Superior temporal gyrus (tissue), 1 donor: ENCODE measurements at regions not wholly inside any gene's neighbourhood (a gene's known extent, or its start where the extent isn't known, plus 50 kb on each side); places are given as distances from the start of the nearest gene placed in this dataset.

Experiments used
- DNase-seq: peaks from one replicate; pipeline ENCODE4 v3.0.0-alpha.2; 2016; ENCODE audit errors: extremely low spot score

DNA sequence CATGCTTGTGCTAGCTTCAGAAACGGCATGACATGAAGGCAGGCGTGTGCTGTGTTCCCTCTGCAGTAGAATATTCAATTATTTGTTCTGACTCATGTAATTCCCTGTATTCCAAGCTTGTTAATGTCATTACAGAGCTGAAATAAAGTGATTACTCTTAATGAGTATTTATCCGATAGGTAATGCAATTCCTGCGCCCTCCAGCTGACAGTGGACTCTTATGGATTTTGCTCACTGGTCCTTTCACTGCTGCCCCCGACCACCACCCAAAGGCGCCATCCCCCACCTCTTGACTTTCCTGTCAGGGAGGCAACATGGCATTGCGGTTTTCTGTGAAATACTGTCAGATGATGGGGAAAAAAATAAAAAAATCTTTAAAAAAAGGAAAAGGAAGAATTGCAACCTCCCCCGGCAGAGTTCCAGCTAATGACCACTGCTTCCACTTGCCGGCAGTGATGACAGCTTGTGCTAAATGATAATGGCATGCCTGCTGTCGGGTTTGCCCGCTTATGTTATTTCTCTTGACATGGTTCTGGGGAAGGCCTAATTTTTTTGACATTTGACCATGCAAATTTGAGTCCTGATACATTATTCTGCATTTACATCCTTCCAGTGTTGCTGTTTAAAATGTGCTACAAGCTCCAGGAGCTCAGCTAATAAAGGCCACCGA, 335.3 kb upstream of the ADAMTS16 start:
- DNase-seq: no peak

DNA sequence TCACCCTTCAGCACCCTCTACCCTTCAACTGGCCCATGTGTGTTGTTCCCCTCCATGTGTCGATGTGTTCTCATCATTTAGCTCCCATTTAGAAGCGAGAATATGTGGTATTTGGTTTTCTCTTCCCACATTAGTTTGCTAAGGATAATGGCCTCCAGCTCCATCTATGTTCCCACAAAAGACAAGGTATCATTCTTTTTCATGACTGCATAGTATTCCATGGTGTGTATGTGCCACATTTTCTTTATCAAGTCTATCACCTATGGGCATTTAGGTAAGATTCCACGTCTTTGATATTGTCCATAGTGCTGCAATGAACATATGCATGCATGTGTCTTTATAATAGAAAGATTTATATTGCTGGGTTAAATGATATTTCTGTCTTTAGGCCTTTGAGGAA, 325.1 kb upstream of the ADAMTS16 start:
- DNase-seq: no peak

DNA sequence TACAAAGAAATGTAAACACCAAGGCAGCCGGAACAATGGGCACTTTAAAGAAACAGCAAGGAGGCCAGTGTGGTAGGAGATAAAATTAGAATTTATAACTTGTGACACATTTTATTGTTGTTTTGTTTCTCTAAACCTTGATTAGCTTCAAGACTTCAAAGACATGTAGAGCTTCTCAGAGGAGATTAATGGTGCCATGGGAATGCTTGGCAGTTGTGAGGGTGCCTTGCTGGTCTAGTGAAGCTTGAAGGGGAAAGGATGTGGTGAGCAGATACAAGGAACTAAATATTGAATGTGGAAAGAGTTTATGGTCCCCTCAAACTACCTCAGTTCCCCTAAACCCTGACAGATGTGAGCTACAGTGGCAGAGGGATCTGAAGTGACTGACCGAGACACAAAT, 322.4 kb upstream of the ADAMTS16 start:
- DNase-seq: no peak

DNA sequence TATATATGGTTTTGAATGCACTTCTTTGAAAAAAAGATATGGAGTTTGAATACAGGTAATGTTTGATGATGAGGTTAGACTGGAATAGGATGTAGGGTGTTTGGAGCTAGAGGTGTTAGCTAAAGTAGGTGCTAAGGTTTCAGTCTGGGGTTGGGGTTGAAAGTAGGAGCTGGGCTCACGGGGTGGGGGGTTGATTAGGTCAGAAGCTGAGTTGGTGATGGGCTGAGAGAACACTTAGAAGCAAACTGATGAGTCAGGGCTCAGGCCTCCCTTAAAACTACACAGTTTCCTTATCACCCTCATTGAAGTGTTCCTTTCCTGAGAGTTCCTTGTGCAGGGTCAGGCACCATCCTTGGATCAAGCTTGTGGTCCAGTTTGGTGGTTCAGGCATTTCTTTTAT, 308.8 kb upstream of the ADAMTS16 start:
- no peak for DNase-seq

GRCh38 chr5:4832471-4832870, 307.7 kb upstream of the ADAMTS16 start:
- DNase-seq: no peak

GRCh38 chr5:4833104-4833738, 306.9 kb upstream of the ADAMTS16 start:
- no peak for DNase-seq

- no peak for DNase-seq
These were observed 302.6 kb upstream of the ADAMTS16 start for GRCh38 chr5:4837489-4838058.

DNA sequence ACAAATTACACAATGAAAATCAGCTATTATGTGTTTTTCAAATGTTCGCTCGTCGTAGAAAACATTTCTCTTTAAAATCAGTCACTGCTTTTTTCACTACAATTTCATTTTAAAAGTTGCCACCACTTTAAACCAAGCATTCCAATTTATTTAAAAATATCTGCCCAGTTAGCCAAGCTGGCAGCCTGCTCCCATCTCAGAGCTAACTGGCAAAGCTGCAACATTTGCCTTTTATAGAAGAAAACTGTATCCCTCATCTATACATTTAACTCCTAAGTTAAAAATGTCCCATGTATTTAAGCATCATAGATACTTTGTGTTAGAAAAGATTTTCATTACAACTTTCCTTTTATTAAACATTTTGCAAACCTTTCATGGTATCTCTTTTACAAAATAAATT, 294.9 kb upstream of the ADAMTS16 start:
- DNase-seq: no peak

DNA sequence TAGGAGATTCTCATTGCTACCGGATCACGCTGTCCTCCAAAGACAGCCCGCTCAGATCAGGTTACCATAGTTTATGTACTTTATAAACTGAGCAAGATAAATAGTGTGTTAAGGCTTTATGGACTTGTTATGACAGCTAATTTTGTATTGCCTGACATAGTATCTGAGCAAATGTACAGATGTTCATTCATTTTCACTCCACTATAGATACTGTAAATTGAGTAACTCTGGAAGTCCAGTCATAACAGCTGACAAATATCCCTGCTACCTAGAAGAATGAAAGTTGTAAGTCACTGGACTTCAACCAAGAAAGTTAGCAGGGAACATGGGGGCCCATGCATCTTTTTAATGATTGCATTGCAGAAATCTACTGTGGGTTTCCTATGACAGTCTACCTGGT, 292.4 kb upstream of the ADAMTS16 start:
- DNase-seq: no peak

DNA sequence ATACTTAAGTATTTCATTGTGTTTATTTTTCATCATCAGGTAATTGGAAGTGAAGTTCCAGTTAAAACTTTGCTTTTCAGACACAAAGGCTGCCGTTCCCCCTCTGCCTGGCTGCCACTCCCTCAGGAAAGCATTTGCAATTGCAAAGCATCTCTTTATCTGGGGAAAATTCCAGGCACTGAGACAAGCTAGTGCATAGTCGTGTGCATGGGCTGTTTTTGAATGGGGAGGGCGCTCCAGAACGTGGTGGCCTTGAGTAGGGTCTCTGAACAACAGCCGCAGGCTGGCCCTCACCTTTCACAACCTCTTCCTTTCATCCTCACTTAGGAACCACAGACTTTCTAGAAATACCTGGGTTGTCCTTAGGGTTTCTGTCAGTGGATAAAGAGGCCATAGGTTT, 285.1 kb upstream of the ADAMTS16 start:
- no peak for DNase-seq

- no peak for DNase-seq
These were observed 284.2 kb upstream of the ADAMTS16 start for GRCh38 chr5:4855880-4856279.

- DNase-seq: no peak
These were observed 282.4 kb upstream of the ADAMTS16 start for GRCh38 chr5:4857761-4858160.

DNA sequence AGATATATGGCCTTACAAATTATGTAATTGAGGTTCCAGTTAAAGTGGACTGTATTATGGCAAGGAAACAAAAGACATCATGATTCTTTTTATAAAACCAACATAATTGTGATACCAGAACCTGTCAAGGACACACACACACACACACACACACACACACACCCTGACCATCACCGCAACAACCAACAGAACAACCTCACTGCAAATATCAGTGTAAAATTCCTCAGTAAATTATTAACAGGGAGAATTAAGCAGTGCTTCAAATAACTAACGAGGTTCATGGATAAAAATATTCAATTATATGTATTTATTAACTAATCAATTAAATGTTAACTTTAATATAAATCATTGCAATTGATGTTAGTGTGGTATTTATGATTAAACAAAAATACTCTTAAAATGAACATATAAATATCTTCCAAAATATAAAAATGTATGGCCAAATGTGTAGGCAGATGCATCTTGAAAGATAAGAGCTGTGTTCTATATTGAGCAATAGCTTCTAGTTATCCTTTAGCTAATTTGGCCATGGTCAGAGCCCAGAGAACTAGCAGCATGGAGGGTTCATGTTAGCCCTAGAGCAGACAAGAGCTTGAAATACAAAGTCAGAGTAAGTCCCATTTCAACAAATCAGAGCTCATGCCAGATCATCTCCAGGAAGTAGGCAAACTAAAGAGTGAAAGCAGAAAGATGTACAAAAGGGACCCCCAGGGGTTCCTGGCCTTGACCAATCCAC, 280.5 kb upstream of the ADAMTS16 start:
- no peak for DNase-seq

DNA sequence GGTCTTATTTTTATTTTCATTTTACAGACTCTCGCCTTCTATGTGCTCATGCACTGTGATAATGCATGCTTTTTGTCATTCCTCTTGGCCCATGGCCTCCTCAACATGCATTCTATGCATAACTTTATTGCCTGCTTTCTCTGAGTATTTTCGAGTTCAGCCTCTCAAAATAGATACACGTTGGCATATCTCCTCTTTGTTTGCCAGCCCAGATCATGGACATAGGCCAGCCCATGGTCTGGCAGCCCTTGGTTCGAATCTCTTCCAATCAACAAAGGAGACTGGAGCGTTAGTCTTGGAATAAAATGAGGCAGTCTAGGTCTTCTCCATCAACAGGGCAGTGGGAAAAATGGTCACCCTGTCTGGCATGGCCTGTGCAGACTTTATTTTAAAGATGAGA, 279.5 kb upstream of the ADAMTS16 start:
- no peak for DNase-seq

DNA sequence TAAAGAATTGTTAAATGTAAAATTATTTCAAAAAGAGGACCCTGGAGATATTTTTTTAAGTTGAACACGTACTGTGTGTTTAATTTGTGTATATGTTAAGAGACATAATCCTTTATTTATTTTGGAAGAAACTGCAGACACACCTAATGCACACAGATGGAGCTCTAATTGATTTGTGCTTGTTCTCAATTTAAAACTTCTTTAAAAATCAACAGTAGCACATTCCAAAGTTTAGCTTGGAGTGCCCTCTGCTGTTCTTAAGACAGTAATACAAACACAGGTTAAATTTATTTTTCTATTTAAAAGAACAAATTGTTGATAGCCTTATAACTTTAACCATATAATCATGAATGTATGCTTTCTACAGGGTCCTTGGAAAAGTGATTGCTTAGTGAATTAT, 277.6 kb upstream of the ADAMTS16 start:
- DNase-seq: peak; percentile 67

DNA sequence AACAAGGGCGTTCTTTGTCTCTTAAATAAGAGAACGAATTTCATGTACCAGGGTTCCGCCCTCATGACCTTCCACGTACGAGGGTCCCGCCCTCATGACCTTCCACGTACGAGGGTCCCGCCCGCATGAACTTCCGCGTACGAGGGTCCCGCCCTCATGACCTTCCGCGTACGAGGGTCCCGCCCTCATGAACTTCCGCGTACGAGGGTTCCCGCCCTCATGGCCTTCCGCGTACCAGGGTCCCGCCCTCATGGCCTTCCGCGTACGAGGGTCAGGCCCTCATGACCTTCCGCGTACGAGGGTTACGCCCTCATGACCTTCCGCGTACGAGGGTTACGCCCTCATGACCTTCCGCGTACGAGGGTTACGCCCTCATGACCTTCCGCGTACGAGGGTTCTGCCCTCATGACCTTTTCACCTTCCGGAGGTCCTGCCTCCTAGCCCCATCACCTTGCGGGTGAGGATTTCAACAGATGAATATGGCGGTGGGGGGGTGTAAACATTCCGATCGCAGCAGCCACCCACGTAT, 273.9 kb upstream of the ADAMTS16 start:
- DNase-seq: no peak

DNA sequence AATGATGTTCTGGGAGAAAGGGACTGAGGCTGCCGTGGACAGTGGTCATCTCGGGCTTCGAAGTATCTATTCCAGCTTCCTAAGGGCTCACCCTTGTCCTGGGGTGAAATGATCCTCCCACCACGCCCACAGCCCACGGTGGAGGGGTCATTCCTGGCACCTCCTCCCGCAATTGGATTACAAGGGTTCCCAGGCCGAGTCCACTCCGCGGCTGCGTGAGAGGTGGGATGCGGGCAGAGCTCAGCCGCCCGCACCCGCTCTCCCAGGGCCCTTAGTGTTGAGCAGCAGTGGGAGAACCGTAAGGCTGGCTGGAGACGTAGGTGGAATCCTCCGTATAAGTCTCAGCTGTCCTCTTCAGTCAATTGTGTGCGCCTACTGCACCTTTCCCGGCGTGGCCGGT, 273.3 kb upstream of the ADAMTS16 start:
- no peak for DNase-seq

DNA sequence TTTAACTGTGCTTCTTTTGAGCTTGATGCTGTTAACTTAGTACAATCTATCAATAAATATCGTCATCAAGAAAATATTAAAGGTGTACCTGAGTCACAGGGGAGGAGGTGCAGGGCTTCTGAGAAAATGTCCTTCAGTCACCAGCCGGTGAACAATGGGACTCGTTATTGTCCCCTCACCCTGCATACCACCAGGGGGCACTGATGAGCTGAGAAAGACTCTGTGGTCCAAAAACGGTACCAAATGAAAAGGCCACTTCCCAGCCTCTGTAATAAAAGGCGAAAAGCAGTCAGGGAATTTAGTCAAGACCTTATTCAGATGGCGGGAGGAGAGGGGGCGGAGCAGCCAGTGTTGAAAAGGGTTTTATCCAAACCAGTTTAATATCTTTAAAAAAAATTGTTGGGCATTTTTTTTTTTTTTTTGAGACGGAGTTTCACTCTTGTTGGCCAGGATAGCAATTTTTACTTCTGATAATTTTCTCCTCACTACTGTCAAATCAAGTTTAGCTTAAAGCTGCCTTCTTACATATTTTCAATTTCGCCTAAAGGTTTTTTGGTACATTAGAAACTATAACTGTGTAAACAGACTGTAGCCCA, 271.9 kb upstream of the ADAMTS16 start:
- DNase-seq: peak; percentile 80

DNA sequence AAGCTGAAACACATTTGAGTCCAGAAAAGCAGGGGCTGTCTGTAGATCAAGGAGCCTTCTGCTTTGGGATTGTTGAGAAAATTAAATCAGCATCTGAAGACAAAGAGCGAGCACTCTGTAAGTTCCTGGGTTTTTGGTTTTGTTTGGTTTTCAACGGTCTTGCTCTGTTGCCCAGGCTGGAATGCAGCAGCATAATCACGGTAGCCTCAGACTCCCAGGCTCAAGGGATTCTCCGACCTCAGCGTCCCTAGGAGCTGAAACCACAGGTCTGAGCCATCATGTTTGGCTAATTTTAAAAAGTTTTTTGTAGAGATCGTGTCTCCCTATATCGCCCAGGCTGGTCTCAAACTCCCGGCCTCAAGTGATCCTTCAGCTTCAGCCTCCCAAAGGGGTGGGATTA, 266.5 kb upstream of the ADAMTS16 start:
- no peak for DNase-seq

GRCh38 chr5:4874097-4874496, 266.0 kb upstream of the ADAMTS16 start:
- no peak for DNase-seq

GRCh38 chr5:4875942-4876341, 264.2 kb upstream of the ADAMTS16 start:
- no peak for DNase-seq

DNA sequence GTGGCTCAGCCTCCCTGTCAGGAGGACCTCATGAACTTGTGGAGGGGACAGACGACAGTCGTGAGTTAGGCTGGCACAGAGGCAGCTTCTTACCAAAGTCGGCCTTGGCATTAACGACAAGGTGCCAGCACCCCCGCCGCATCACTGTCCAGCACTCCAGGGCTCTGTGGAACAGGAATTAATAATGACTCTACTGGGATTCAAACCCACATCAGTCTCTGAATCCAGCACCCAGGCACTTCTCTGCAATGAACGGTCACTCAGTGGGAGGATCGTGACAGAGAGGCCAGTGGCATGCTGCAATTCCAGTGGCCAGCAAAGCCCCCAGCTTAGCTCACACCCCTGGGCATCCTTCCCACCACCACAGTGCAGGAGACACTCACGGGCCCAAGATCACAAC, 263.3 kb upstream of the ADAMTS16 start:
- no peak for DNase-seq
